ENCODE measurements at regions not wholly inside any gene's neighbourhood (a gene's known extent, or its start where the extent isn't known, plus 50 kb on each side); places are given as distances from the start of the nearest gene placed in this dataset.

- Histone ChIP-seq H3K4me3 (ENCODE audit: insufficient read depth, low read length, poor library complexity, severe bottlenecking) (no peak overlapping the region), H3K27me3 (ENCODE audit: low read length) (no peaks in the 10 kb centered on the region), H4K20me1 (ENCODE audit: low read depth, low read length) (no peaks in the 10 kb centered on the region), H3K9me2 (replicated peaks; ENCODE audit: insufficient read depth, low read length) (no peaks in the 10 kb centered on the region), H3K27ac (ENCODE audit: low read depth, low read length) (no peak overlapping the region), H2AFZ (ENCODE audit: low read depth, low read length, severe bottlenecking) (no peak overlapping the region), H3F3A (ENCODE audit: insufficient read depth) (no peaks in the 10 kb centered on the region), H3K4me2 (ENCODE audit: low read depth, low read length, poor library complexity, severe bottlenecking) (no peak overlapping the region), H3K79me2 (ENCODE audit: insufficient read depth, low read length) (no peaks in the 10 kb centered on the region), H3K9ac (ENCODE audit: low read length) (no peak overlapping the region), H3K36me3 (ENCODE audit: low read length) (no peaks in the 10 kb centered on the region), H3K9me3 (ENCODE audit: insufficient read depth, low read length) (no peaks in the 10 kb centered on the region)
- TF ChIP-seq EZH2phosphoT487 (conservative IDR thresholded peaks at IDR 0.05; ENCODE audit: low read length): no peak
- TF ChIP-seq CTCF (IDR thresholded peaks at IDR 0.05; ENCODE audit: insufficient read depth, low read length, poor library complexity, severe bottlenecking): no peak
Measured at GRCh38 chr3:28867836-28868235, 413.0 kb upstream of the RBMS3 start.

GRCh38 chr3:28868897-28869296 is 412.0 kb upstream of the RBMS3 start:
- Histone ChIP-seq H3F3A (ENCODE audit: insufficient read depth) (no peaks in the 10 kb centered on the region), H3K27ac (ENCODE audit: low read depth, low read length) (no peak overlapping the region), H2AFZ (ENCODE audit: low read depth, low read length, severe bottlenecking) (no peak overlapping the region), H3K4me2 (ENCODE audit: low read depth, low read length, poor library complexity, severe bottlenecking) (no peak overlapping the region), H3K79me2 (ENCODE audit: insufficient read depth, low read length) (no peaks in the 10 kb centered on the region), H3K27me3 (ENCODE audit: low read length) (no peaks in the 10 kb centered on the region), H3K36me3 (ENCODE audit: low read length) (no peaks in the 10 kb centered on the region), H3K9ac (ENCODE audit: low read length) (no peak overlapping the region), H4K20me1 (ENCODE audit: low read depth, low read length) (no peaks in the 10 kb centered on the region), H3K4me3 (ENCODE audit: insufficient read depth, low read length, poor library complexity, severe bottlenecking) (no peak overlapping the region), H3K9me2 (replicated peaks; ENCODE audit: insufficient read depth, low read length) (no peaks in the 10 kb centered on the region), H3K9me3 (ENCODE audit: insufficient read depth, low read length) (no peaks in the 10 kb centered on the region)
- no peak for TF ChIP-seq CTCF (IDR thresholded peaks at IDR 0.05; ENCODE audit: insufficient read depth, low read length, poor library complexity, severe bottlenecking)
- TF ChIP-seq EZH2phosphoT487 (conservative IDR thresholded peaks at IDR 0.05; ENCODE audit: low read length): no peak

- Histone ChIP-seq H3K9me3 (ENCODE audit: insufficient read depth, low read length) (no peaks in the 10 kb centered on the region), H3K4me2 (ENCODE audit: low read depth, low read length, poor library complexity, severe bottlenecking) (no peak overlapping the region), H3K79me2 (ENCODE audit: insufficient read depth, low read length) (no peaks in the 10 kb centered on the region), H2AFZ (ENCODE audit: low read depth, low read length, severe bottlenecking) (no peak overlapping the region), H3K36me3 (ENCODE audit: low read length) (no peaks in the 10 kb centered on the region), H3K27me3 (ENCODE audit: low read length) (no peaks in the 10 kb centered on the region), H3K9me2 (replicated peaks; ENCODE audit: insufficient read depth, low read length) (no peaks in the 10 kb centered on the region), H3K4me3 (ENCODE audit: insufficient read depth, low read length, poor library complexity, severe bottlenecking) (no peak overlapping the region), H3K27ac (ENCODE audit: low read depth, low read length) (no peak overlapping the region), H3K9ac (ENCODE audit: low read length) (no peak overlapping the region), H3F3A (ENCODE audit: insufficient read depth) (no peaks in the 10 kb centered on the region), H4K20me1 (ENCODE audit: low read depth, low read length) (no peaks in the 10 kb centered on the region)
- no peak for TF ChIP-seq EZH2phosphoT487 (conservative IDR thresholded peaks at IDR 0.05; ENCODE audit: low read length)
- TF ChIP-seq CTCF (IDR thresholded peaks at IDR 0.05; ENCODE audit: insufficient read depth, low read length, poor library complexity, severe bottlenecking): no peak
Measured at GRCh38 chr3:28877912-28878311, 403.0 kb upstream of the RBMS3 start.

DNA sequence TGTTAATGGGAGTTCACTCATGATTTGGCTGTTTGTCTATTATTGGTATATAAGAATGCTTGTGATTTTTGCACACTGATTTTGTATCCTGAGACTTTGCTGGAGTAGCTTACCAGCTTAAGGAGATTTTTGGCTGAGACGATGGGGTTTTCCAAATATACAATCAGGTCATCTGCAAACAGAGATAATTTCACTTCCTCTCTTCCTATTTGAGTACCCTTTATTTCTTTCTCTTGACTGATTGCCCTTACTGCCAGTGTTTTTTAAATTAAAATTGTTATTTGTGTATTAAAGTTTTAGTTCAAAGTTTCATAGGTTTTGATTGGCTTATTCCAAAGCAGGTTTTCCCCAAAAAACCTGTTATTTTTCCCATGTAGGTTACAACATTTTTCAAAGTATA is 390.5 kb upstream of the RBMS3 start:
- H3K9me2 ChIP-seq (replicated peaks; ENCODE audit: insufficient read depth, low read length): no peaks in the 10 kb centered on the region
- H3K79me2 ChIP-seq (ENCODE audit: insufficient read depth, low read length): no peaks in the 10 kb centered on the region
- H3K9me3 ChIP-seq (ENCODE audit: insufficient read depth, low read length): no peaks in the 10 kb centered on the region
- H3K27ac ChIP-seq (ENCODE audit: low read depth, low read length): no peak overlapping the region
- no peaks in the 10 kb centered on the region for H3K27me3 ChIP-seq (ENCODE audit: low read length)
- H3K36me3 ChIP-seq (ENCODE audit: low read length): no peaks in the 10 kb centered on the region
- H2AFZ ChIP-seq (ENCODE audit: low read depth, low read length, severe bottlenecking): no peak overlapping the region
- H3K4me3 ChIP-seq (ENCODE audit: insufficient read depth, low read length, poor library complexity, severe bottlenecking): no peak overlapping the region
- no peak overlapping the region for H3K9ac ChIP-seq (ENCODE audit: low read length)
- TF ChIP-seq CTCF (IDR thresholded peaks at IDR 0.05; ENCODE audit: insufficient read depth, low read length, poor library complexity, severe bottlenecking) (no peak), EZH2phosphoT487 (conservative IDR thresholded peaks at IDR 0.05; ENCODE audit: low read length) (no peak)
- no peaks in the 10 kb centered on the region for H3F3A ChIP-seq (ENCODE audit: insufficient read depth)
- H4K20me1 ChIP-seq (ENCODE audit: low read depth, low read length): no peaks in the 10 kb centered on the region
- H3K4me2 ChIP-seq (ENCODE audit: low read depth, low read length, poor library complexity, severe bottlenecking): no peak overlapping the region
